ENCODE measurements at regions not wholly inside any gene's neighbourhood (a gene's known extent, or its start where the extent isn't known, plus 50 kb on each side); places are given as distances from the start of the nearest gene placed in this dataset.

DNA sequence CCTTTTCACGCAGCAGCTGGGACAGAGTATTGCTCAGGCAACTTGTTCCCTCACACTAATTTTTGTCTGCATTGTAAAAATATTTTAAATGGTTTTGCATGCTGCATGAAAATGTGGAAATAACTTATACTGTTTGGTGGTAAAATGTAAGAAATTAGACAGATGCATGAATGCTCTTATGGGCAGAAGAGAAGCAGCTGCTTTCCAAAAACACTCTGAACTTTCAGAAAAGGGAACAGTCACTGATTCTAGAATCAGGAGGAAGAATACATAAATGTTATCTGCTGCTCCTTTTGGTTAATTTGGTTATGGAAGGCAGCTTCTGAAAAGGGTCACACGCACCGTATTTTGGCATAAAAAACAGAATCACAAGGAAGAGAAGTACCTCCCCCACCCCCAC lies 87.0 kb upstream of the RUNX1 start:
- FAIRE-seq, result no peak

DNA sequence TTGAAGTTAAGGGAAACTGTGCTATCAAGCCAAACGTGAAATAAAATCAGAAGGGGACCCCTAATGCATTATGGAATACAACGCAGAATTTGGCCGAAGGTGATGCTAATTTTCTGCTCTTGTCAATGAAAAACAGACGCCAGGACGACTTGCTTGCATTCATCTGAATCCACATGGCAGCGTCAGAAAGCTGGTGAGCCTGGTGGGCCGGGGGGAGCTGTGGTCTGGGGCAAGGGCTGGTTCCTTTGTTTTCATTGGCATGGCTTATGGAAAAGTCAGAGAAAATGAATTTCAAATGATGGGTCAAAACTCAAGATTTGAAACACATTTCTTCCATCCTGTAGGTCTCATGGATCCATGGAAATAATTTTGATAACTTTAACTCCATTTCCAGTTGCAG lies 86.4 kb upstream of the RUNX1 start:
- no peak for FAIRE-seq

DNA sequence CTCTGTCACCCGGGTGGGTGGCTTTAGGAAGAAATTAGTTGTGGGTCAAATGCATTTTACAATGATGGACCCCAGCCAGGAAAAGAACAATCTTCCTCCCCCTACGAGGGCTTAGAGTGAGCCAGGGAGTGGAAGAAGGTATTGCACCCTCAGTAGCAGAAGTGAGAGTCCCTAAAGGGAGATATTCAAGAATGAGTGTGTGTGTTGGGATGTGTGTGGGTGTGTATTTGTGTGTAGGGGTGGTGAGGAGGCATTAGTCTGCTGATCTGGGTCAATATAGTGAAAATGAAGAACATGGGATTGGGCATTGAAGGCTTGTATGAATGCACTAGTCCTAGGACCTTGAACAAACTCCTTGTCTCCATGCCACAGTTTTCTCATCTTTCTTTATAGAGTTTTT lies 85.2 kb upstream of the RUNX1 start:
- FAIRE-seq, result no peak

DNA sequence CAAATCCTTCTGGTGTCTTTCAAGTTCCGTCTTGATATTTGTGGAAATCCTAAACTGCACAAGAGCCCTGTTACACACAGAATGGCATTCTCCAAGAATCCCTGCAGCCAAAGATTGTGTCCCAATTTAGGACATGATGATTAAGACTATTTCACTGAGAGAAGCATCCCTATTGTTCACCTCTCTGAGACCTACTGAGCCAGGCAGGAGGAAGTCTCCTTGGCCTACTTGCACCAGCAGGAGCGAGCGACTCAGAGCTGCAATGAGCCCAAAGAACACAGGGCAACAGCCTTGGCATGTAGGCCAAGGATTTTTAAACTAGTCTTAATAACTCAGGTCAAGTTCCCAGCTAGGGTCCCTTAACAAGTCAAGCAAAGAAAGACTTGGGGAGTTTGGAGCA lies 79.4 kb upstream of the RUNX1 start:
- FAIRE-seq, result no peak

DNA sequence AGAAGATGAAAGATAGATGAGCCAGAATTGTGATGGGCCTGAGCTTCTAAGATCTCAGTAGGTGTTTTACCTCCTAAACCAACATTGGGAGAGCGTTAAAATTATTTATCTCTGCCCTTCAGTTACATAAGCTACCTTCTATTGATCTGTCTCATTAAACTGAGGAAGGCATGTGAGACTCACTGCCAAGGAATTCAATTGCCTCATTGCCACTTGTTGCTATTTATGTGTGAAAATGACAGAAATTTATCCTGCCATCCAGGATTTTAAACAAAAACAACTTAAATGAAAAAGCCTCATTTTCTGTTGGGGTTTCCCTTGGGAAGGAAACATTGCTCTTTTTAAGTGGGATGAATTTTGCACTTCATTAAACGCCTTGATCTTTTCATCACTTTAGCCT lies 78.7 kb upstream of the RUNX1 start:
- FAIRE-seq, result no peak

DNA sequence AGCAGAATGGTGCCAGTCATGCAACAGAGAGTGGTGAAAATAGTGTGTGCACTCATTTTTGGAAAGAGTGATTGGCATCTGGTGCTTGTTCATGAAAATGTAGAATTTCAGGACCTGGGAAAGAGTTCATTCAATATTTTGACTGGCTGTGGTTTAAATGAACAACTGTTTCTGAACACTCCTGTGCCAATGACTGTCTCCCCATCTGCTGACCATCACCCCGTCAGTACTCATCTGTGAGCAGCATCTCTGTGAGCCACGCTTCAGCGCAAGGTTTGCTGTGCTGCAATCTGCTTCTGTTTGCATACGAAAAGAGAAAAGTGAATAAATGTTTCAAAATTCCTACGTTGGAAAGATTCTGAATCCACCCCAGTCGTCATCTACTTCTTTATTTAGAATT lies 77.9 kb upstream of the RUNX1 start:
- FAIRE-seq, result no peak

DNA sequence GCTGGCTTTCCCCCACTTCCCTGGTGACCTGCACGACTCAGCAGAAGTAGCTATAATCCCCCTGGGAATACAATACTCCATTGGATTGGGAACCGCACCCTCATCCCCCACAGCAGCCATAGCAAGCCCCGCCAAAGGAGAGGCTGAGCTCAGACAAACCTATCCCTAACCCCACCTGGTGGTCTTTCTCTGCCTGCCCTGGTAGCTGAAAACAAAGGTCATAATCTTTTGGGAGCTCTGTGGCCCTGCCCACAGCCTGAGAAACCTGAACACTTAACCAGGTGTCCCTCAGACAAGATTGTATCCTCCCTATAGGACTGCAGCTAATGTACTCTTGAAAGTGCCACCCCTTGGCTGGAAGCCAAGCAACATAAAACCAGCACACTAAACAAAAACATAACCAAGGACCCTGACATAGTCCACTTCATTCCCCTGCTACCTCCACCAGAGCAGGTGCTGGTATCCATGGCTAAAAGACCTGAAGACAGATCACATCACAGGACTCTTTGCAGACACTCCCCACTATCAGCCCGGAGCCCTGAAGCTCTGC lies 71.6 kb upstream of the RUNX1 start:
- FAIRE-seq, result no peak

DNA sequence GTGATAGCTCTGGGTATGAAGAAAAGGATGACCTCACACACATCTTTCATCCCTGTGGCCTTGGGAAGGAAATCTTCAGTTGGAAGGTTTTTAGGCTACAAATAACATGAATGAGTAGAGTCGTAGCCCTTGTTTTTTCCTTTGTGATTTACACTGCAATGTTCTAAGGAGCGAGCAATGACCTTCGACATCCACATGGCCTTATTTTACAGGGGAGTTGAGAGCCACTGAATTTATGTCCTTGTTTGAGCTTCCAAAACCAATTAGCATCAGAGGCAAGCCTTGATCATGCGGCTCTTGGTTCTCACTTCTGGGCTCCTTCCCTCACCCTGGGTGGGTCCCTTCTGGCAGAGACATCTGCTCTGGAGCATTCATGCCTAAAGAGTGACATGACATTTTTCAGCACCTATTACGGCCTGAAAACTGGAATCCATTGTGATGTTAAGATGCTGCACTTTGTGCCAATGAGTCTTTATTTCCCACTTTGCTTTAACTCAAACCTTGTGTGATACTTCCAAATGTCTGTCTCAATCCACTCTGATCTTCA lies 70.5 kb upstream of the RUNX1 start:
- no peak for FAIRE-seq

DNA sequence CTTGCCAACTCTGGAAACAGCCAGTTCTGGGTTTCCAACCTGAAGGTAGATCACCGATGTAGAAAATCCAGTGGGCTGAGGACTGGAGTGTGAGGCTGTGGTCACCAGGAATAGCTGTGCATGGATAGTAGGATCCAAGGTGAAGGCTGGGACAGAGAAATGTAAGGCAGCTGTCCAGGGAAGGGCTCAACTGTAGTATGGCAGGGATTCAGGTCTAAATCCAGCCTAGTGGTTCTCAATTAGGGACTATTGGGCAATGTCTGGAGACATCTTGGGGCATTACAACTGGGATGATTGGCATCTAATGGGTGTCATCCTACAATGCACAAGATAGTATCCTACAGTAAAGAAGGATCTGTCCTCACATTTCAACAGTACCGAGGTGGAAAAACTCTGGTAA lies 67.7 kb upstream of the RUNX1 start:
- FAIRE-seq, result no peak

DNA sequence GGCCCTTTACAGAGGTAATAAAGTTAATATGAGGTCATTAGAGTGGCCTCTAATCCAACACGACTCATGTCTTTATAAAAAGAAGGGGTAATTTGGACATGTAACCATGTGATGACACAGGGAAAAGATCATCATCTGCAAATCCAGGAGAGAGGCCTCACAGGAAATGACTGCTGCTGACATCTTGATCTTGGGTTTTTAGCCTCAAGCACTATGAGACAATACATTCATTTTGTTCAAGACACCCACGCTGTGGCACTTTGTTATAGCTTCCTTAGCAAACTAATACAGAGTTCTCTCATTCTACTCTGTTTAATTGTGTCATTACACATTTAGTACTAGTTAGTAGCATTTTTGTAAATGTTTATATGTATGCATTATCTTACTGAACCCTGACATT lies 64.0 kb upstream of the RUNX1 start:
- FAIRE-seq, result no peak

DNA sequence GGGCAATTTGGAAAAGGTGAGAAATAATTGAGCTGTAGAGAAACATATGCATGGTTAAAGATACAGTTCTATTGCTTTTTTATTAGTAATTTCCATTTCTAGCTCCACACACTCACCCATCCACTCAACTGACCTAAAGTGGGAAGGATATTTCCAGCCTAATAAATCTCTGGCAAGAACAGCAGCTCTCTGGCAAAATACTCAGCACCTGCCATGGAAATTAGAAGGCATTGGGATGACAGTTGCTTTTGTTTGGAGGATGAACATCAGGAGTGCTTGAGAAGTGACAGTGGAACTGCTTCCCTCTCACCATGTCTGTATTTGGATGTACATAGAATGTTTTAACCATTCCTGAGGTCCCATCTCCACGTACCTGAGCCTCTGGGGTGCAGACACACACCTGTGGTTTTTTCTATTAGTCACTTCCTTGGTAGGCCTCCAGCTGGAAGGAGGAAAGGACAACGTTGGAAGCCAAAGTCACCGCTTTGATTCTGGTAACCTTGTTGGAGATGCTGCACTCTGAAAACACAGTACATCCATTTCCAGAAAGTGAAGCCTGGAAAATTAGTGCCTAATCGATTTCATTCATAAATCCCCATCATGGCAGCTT lies 62.3 kb upstream of the RUNX1 start:
- no peak for FAIRE-seq

DNA sequence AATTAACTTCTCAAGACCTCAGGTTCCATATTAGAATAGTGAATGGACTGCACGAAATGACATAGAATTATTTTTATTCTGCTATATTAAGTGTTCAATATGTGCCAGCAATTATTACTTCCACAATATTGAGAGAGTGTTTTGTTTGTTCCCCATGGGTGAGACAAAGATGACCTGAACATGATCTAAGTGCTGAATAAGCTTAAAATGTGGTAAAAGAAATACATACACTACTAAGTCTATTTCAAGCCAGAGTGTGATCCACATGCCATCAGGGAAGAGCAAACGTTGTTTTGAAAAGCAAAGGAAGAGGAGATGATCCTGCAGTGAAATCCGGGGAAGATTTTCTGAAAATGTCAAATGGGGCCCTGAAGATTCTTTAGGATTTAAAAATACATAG lies 59.8 kb upstream of the RUNX1 start:
- no peak for FAIRE-seq

DNA sequence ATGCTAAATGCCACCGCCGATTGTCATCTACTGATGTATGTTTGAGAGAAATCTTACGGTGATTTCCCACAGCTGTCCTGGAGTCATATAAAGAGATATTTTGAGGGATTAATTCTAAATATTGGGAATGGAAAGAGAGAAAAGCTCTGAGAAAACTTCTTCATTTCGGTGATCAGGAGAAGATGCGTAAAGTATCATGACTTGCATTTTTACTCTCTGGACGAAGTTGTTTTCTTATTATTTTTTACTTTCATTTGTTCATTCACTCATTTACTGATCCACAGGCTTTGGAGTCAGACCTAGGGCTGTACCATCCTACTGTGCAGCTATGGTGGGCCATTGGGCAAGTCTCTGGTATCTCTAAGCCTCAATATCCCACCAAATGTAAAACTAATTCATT lies 58.4 kb upstream of the RUNX1 start:
- FAIRE-seq, result no peak

DNA sequence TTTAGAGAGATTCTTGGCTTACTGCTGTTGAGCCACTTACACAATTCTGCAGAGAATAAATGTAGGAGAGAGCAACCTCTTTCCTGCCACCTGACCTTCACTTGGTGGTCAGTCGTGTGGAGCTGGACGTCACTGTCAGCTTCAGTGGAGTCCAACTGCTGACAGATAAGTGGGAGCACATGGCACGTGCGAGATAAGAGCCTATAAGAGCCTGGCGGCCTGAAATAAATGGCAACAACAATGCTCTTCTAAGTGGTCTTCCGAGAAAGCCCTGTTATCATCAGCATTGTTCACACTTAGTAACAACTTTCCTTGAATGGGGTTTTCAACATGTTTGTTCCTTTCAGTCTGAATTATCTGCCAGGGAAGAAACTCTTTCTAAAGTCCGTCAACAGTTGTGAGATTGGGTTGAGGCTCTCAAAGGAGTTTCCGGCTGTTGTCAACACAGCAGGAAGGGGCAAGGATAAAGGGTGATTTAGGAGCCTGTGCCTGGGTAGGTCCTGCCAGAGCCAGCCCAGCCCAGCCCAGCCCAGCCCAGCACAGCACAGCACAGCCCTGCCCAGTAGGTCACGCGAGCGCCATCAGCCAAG lies 57.2 kb upstream of the RUNX1 start:
- FAIRE-seq, result no peak

DNA sequence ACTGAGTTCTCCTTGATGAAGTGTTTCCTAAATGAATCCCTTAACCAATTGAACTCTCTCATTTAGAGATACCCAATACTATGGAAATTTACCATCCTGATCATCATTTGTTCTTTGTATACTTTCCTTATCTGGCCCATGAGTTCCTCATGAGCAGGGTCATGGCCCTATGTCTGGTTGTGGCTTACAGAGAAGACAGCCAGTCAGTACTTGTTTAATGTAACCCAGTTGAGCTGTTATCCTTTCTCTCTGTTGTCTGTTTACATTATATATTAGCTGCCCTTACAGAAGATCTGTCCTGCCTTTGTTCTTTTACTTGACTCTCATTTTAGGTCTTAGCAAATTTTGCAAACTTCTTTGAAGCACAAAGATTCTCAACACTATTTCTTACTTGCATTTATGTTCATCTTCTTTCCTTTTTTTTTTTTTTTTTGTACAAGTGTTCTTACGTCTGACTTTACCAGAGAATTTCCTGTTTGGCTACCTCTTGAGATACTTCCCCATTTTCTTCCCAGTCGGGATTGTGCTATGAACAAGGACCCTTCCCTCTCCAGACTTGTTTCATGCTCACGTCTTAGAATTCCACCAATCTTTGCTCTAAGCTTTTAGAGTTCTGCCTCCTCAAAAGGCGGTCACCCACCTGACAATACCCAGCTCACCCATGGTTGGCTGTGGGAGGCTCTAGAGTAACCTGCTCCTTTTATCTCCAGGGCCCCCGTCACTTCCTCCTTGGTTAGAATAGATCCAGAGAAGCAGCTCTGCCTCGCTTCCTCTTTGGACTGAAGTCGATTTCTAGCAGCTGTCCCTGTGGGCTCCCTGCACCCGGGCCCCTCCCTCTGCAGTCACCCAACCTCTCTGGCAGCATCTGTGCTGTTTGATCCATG lies 53.6 kb upstream of the RUNX1 start:
- FAIRE-seq, result no peak

DNA sequence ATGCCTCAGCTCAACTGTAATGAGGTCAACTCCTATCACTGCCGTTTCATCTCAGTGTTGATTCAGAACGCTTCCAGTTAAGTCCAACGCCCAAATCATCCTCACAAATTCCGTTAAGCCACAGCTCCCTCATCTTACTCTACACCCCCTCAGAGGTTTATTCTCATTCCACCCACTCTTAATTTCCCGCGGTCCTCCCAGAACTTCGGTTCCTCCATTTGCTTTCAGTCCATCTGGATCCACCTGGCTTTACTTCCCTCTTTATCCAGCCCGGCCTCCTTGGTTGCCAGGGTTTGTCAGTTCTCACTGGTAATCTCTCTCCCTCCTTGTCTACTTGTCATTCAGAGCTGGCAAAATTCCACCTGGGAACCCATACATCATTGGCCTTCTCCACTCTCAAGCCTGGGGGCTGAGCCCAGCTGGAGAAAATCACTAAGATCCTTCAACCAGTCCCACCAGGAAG lies 51.3 kb upstream of the RUNX1 start:
- FAIRE-seq, result no peak

DNA sequence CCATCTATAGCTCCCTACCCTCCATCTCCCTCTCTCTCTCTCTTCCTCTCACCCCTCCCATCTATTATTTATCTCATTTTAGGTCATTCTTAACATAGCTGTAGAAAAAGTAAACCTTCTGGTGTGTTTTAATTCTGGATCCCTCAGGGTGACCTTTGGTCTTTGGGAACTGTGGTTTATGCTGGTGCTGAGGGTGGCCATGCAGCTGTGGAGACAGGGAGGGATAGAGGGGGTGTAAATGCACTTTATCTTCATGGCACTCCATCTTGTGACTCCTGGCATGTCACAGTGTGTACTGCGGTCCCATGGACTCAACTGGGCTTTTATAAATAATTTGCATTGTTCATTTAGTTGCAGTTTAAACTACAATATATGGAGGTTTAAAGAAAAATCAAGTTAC lies 50.2 kb upstream of the RUNX1 start:
- FAIRE-seq, result no peak

All from TTC549 (cell line).